GM23338 (cell line): ENCODE measurements at regions not wholly inside any gene's neighbourhood (a gene's known extent, or its start where the extent isn't known, plus 50 kb on each side); places are given as distances from the start of the nearest gene placed in this dataset.

Source experiments
- ATAC-seq: fragments of 200-7000 bp; cut with Tn5 transposase; 3 replicates; pipeline ENCODE4 v1.9.1; 2020
- DNase-seq: peaks from one replicate; pipeline ENCODE4 v3.0.0-alpha.2; 2015; ENCODE audit warnings: low spot score
- H2AFZ ChIP-seq: fragments of 200-600 bp; sonication (generic); 2 replicates; pipeline ENCODE4 v1.8.0; 2016; ENCODE audit warnings: antibody characterized with exemption, mild to moderate bottlenecking, moderate library complexity
- H3F3A ChIP-seq: fragments of 200-600 bp; sonication (generic); replicated peaks from 2 replicates; pipeline ENCODE4 v1.8.0; 2017; ENCODE audit warnings: antibody characterized with exemption, mixed run types, low read depth
- H3K27ac ChIP-seq: fragments of 200-600 bp; sonication (generic); 2 replicates; pipeline ENCODE4 v1.6.1; 2016; ENCODE audit warnings: low read depth
- H3K27me3 ChIP-seq: fragments of 200-600 bp; sonication (generic); 2 replicates; pipeline ENCODE4 v1.8.0; 2016; ENCODE audit warnings: mild to moderate bottlenecking, mixed run types, moderate library complexity; ENCODE audit not compliant: insufficient read depth
- H3K36me3 ChIP-seq: fragments of 200-600 bp; sonication (generic); 2 replicates; pipeline ENCODE4 v1.8.0; 2016; ENCODE audit warnings: mild to moderate bottlenecking; ENCODE audit not compliant: insufficient read depth
- H3K4me1 ChIP-seq: fragments of 200-600 bp; sonication (generic); 2 replicates; pipeline ENCODE4 v1.8.0; 2016; ENCODE audit warnings: mild to moderate bottlenecking, moderate library complexity; ENCODE audit not compliant: insufficient read depth
- H3K4me2 ChIP-seq: fragments of 200-600 bp; sonication (generic); 2 replicates; pipeline ENCODE4 v1.7.1; 2017; ENCODE audit warnings: mixed run types
- H3K4me3 ChIP-seq: fragments of 200-600 bp; sonication (generic); 2 replicates; pipeline ENCODE4 v1.6.1; 2016; ENCODE audit warnings: mixed run types
- H3K79me2 ChIP-seq: fragments of 200-600 bp; sonication (generic); replicated peaks from 2 replicates; pipeline ENCODE4 v1.8.0; 2017; ENCODE audit warnings: mild to moderate bottlenecking; ENCODE audit not compliant: insufficient read depth
- H3K9me2 ChIP-seq: fragments of 200-600 bp; sonication (generic); 2 replicates; pipeline ENCODE4 v1.8.0; 2017; ENCODE audit not compliant: insufficient read depth
- H4K20me1 ChIP-seq: fragments of 200-600 bp; sonication (generic); replicated peaks from 2 replicates; pipeline ENCODE4 v1.8.0; 2017; ENCODE audit warnings: mild to moderate bottlenecking; ENCODE audit not compliant: insufficient read depth
- H3K27ac Mint-ChIP-seq: 2 replicates; pipeline ENCODE4 v1.8.0; 2020; ENCODE audit warnings: inconsistent platforms, mild to moderate bottlenecking, moderate library complexity, mixed read lengths
- H3K27me3 Mint-ChIP-seq: 3 replicates; pipeline ENCODE4 v1.8.0; 2022; ENCODE audit warnings: low read depth, mild to moderate bottlenecking, moderate library complexity, mixed read lengths, inconsistent platforms; ENCODE audit not compliant: insufficient read depth, poor library complexity
- H3K36me3 Mint-ChIP-seq: 3 replicates; pipeline ENCODE4 v1.8.0; 2021; ENCODE audit warnings: low read depth, mild to moderate bottlenecking, inconsistent platforms, moderate library complexity, mixed read lengths
- H3K4me1 Mint-ChIP-seq: 3 replicates; pipeline ENCODE4 v1.8.0; 2020; ENCODE audit warnings: mild to moderate bottlenecking, inconsistent platforms, mixed read lengths
- H3K4me3 Mint-ChIP-seq: 3 replicates; pipeline ENCODE4 v1.8.0; 2021; ENCODE audit warnings: moderate library complexity, mild to moderate bottlenecking, inconsistent platforms, mixed read lengths
- H3K9me3 Mint-ChIP-seq: 3 replicates; pipeline ENCODE4 v1.8.0; 2020; ENCODE audit warnings: moderate library complexity, mild to moderate bottlenecking, inconsistent platforms, mixed read lengths
- CREB1 ChIP-seq: fragments of 250-450 bp; sonication (Bioruptor Pico); IDR thresholded peaks from 2 replicates; pipeline ENCODE4 v1.5.0; 2020; ENCODE audit warnings: low read depth, mild to moderate bottlenecking, moderate library complexity
- EZH2 ChIP-seq: fragments of 200-600 bp; sonication (generic); IDR thresholded peaks from one replicate; pipeline ENCODE4 v1.8.0; 2017; ENCODE audit warnings: antibody characterized with exemption, mild to moderate bottlenecking, low read depth; ENCODE audit not compliant: unreplicated experiment
- EZH2phosphoT487 ChIP-seq: fragments of 200-600 bp; sonication (generic); IDR thresholded peaks from one replicate; pipeline ENCODE4 v1.8.1; 2018; ENCODE audit warnings: antibody characterized with exemption; ENCODE audit not compliant: unreplicated experiment
- JUNB ChIP-seq: IDR thresholded peaks from one replicate; pipeline ENCODE4 v1.6.1; 2016; ENCODE audit warnings: antibody characterized with exemption; ENCODE audit not compliant: unreplicated experiment
- NANOG ChIP-seq: IDR thresholded peaks from 2 replicates; pipeline ENCODE4 v1.6.1; 2016; ENCODE audit warnings: antibody characterized with exemption, borderline replicate concordance
- POLR2AphosphoS5 ChIP-seq: IDR thresholded peaks from 2 replicates; pipeline ENCODE4 v1.6.1; 2016; ENCODE audit warnings: antibody characterized with exemption, low read depth
- ZNF114 ChIP-seq: fragments of 250-450 bp; sonication (Bioruptor Pico); IDR thresholded peaks from 2 replicates; pipeline ENCODE4 v1.5.0; 2020; ENCODE audit warnings: mild to moderate bottlenecking, moderate library complexity
- ZNF331 ChIP-seq: fragments of 250-450 bp; sonication (Bioruptor Pico); IDR thresholded peaks from 2 replicates; pipeline ENCODE4 v1.5.0; 2020; ENCODE audit warnings: low read depth, mild to moderate bottlenecking, moderate library complexity
- TF ChIP-seq, protein P1 (sequence below): fragments of 250-450 bp; sonication (Bioruptor Pico); IDR thresholded peaks from 2 replicates; pipeline ENCODE4 v1.5.0; 2020; ENCODE audit warnings: mild to moderate bottlenecking, moderate library complexity
- TF ChIP-seq, protein P2 (sequence below): IDR thresholded peaks from one replicate; pipeline ENCODE4 v1.6.1; 2018; ENCODE audit warnings: antibody characterized with exemption; ENCODE audit not compliant: unreplicated experiment
- TF ChIP-seq, protein P3 (sequence below), 2 experiments: fragments of 200-600 bp in 1 of 2; sonication (generic) in 1 of 2; conservative IDR thresholded peaks; 2 replicates each; pipeline versions ENCODE4 v1.5.1 to v1.6.1; 2016 to 2017; ENCODE audit warnings: antibody characterized with exemption in 2 of 2, low read depth in 2 of 2, mild to moderate bottlenecking in 2 of 2, moderate library complexity in 1 of 2

DNA sequence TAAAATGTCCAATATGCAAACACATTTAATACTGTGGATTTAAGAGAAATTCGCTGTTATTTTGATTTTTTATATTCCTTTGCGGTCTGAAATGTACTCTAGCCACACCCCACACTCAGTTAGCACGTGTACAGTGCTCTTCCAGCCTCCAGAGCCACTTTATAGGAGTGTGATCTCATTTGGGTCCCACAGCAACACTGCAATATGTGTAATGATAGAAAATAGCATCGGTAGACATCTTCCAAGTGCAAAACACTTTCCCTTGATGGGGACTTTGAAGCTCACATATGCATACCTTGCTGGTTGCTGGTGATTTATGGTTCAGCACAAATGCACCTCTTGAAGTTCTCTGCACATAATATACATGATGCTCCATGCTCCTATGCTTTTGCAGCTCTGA, 148.3 kb downstream of the GAS1 start (continued):
- TF ChIP-seq JUNB (no peak), CREB1 (CRISPR knock-in tag) (no peak), EZH2 (no peak), EZH2phosphoT487 (no peak), NANOG (no peak), ZNF114 (CRISPR knock-in tag) (no peak), ZNF331 (CRISPR knock-in tag) (no peak)
- TF ChIP-seq, protein P1, sequence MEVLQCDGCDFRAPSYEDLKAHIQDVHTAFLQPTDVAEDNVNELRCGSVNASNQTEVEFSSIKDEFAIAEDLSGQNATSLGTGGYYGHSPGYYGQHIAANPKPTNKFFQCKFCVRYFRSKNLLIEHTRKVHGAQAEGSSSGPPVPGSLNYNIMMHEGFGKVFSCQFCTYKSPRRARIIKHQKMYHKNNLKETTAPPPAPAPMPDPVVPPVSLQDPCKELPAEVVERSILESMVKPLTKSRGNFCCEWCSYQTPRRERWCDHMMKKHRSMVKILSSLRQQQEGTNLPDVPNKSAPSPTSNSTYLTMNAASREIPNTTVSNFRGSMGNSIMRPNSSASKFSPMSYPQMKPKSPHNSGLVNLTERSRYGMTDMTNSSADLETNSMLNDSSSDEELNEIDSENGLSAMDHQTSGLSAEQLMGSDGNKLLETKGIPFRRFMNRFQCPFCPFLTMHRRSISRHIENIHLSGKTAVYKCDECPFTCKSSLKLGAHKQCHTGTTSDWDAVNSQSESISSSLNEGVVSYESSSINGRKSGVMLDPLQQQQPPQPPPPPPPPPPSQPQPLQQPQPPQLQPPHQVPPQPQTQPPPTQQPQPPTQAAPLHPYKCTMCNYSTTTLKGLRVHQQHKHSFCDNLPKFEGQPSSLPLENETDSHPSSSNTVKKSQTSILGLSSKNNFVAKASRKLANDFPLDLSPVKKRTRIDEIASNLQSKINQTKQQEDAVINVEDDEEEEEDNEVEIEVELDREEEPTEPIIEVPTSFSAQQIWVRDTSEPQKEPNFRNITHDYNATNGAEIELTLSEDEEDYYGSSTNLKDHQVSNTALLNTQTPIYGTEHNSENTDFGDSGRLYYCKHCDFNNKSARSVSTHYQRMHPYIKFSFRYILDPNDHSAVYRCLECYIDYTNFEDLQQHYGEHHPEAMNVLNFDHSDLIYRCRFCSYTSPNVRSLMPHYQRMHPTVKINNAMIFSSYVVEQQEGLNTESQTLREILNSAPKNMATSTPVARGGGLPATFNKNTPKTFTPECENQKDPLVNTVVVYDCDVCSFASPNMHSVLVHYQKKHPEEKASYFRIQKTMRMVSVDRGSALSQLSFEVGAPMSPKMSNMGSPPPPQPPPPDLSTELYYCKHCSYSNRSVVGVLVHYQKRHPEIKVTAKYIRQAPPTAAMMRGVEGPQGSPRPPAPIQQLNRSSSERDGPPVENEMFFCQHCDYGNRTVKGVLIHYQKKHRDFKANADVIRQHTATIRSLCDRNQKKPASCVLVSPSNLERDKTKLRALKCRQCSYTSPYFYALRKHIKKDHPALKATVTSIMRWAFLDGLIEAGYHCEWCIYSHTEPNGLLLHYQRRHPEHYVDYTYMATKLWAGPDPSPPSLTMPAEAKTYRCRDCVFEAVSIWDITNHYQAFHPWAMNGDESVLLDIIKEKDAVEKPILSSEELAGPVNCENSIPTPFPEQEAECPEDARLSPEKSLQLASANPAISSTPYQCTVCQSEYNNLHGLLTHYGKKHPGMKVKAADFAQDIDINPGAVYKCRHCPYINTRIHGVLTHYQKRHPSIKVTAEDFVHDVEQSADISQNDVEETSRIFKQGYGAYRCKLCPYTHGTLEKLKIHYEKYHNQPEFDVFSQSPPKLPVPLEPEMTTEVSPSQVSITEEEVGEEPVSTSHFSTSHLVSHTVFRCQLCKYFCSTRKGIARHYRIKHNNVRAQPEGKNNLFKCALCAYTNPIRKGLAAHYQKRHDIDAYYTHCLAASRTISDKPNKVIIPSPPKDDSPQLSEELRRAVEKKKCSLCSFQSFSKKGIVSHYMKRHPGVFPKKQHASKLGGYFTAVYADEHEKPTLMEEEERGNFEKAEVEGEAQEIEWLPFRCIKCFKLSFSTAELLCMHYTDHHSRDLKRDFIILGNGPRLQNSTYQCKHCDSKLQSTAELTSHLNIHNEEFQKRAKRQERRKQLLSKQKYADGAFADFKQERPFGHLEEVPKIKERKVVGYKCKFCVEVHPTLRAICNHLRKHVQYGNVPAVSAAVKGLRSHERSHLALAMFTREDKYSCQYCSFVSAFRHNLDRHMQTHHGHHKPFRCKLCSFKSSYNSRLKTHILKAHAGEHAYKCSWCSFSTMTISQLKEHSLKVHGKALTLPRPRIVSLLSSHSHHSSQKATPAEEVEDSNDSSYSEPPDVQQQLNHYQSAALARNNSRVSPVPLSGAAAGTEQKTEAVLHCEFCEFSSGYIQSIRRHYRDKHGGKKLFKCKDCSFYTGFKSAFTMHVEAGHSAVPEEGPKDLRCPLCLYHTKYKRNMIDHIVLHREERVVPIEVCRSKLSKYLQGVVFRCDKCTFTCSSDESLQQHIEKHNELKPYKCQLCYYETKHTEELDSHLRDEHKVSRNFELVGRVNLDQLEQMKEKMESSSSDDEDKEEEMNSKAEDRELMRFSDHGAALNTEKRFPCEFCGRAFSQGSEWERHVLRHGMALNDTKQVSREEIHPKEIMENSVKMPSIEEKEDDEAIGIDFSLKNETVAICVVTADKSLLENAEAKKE (CRISPR knock-in tag), result no peak

DNA sequence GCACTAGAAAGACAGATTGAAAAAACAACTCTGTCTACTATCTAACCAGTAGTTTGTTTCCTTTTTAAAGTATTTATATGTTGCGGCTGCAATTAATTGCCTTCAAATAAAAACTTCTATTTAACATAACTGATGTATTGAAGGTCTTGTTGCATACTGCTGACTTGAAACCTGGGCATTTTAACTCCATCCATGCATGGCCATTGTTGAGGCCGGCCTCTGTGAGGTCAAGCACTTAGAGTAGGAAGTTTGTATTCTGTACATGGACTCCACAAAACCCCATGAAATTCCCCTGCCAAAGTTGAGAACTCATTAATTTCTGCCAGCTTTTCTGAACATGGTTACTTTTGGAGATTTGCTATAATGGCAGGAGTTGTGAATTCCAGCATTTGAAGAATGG, 150.6 kb downstream of the GAS1 start:
- Histone ChIP-seq H3K36me3 (no peaks in the 10 kb centered on the region), H3K79me2 (no peaks in the 10 kb centered on the region), H4K20me1 (no peaks in the 10 kb centered on the region), H3F3A (no peaks in the 10 kb centered on the region), H3K27ac (no peak overlapping the region), H3K4me1 (peaks cover 28% of the 10 kb centered on the region), H3K9me2 (peaks cover 3% of the 10 kb centered on the region; the same call in 1 of the 2 replicates), H2AFZ (no peak overlapping the region), H3K27me3 (no peaks in the 10 kb centered on the region), H3K4me3 (no peak overlapping the region), H3K4me2 (no peak overlapping the region)
- no peak for ATAC-seq
- TF ChIP-seq ZNF114 (CRISPR knock-in tag) (no peak), CREB1 (CRISPR knock-in tag) (no peak), EZH2phosphoT487 (no peak), POLR2AphosphoS5 (no peak), NANOG (no peak), EZH2 (no peak), ZNF331 (CRISPR knock-in tag) (no peak)
- TF ChIP-seq, protein P2, sequence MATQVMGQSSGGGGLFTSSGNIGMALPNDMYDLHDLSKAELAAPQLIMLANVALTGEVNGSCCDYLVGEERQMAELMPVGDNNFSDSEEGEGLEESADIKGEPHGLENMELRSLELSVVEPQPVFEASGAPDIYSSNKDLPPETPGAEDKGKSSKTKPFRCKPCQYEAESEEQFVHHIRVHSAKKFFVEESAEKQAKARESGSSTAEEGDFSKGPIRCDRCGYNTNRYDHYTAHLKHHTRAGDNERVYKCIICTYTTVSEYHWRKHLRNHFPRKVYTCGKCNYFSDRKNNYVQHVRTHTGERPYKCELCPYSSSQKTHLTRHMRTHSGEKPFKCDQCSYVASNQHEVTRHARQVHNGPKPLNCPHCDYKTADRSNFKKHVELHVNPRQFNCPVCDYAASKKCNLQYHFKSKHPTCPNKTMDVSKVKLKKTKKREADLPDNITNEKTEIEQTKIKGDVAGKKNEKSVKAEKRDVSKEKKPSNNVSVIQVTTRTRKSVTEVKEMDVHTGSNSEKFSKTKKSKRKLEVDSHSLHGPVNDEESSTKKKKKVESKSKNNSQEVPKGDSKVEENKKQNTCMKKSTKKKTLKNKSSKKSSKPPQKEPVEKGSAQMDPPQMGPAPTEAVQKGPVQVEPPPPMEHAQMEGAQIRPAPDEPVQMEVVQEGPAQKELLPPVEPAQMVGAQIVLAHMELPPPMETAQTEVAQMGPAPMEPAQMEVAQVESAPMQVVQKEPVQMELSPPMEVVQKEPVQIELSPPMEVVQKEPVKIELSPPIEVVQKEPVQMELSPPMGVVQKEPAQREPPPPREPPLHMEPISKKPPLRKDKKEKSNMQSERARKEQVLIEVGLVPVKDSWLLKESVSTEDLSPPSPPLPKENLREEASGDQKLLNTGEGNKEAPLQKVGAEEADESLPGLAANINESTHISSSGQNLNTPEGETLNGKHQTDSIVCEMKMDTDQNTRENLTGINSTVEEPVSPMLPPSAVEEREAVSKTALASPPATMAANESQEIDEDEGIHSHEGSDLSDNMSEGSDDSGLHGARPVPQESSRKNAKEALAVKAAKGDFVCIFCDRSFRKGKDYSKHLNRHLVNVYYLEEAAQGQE, result no peak
- TF ChIP-seq, protein P3, sequence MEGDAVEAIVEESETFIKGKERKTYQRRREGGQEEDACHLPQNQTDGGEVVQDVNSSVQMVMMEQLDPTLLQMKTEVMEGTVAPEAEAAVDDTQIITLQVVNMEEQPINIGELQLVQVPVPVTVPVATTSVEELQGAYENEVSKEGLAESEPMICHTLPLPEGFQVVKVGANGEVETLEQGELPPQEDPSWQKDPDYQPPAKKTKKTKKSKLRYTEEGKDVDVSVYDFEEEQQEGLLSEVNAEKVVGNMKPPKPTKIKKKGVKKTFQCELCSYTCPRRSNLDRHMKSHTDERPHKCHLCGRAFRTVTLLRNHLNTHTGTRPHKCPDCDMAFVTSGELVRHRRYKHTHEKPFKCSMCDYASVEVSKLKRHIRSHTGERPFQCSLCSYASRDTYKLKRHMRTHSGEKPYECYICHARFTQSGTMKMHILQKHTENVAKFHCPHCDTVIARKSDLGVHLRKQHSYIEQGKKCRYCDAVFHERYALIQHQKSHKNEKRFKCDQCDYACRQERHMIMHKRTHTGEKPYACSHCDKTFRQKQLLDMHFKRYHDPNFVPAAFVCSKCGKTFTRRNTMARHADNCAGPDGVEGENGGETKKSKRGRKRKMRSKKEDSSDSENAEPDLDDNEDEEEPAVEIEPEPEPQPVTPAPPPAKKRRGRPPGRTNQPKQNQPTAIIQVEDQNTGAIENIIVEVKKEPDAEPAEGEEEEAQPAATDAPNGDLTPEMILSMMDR (conservative IDR thresholded peaks at IDR 0.05; ENCODE audit: low read depth in 2 of 2), result no peak
- Mint-ChIP-seq H3K36me3 (no peaks in the 10 kb centered on the region), H3K27me3 (peaks cover 3% of the 10 kb centered on the region), H3K4me3 (no peak overlapping the region), H3K4me1 (peaks cover 37% of the 10 kb centered on the region), H3K9me3 (no peaks in the 10 kb centered on the region), H3K27ac (no peak overlapping the region)
- DNase-seq, result no peak
